HuH-7 (cell line): ENCODE measurements at regions not wholly inside any gene's neighbourhood (a gene's known extent, or its start where the extent isn't known, plus 50 kb on each side); places are given as distances from the start of the nearest gene placed in this dataset.

Experiments
- DNase-seq: peaks from one replicate; pipeline ENCODE4 v3.0.0; 2011; ENCODE audit warnings: low spot score

GRCh38 chr5:103498800-103499551, 63.6 kb downstream of the NUDT12 start:
- DNase-seq = no peak

DNA sequence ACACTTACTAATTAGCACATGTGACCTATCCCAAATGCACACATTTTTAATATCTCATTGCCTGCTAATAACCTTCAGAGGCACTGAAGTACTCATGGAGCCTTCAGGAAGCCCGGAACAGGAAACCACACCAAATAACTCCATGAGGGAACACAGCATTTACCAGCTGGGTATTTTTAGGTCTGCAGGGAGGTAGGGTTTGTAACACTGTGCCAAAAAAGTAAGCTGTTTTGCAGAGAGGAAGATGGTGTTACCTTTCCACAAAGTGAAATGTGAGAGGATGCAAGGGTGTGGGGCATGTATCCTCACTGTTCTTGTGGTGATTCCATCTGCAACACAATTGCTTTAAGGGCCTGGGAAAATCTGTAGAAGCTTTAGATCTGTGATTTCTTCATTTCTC, 64.4 kb downstream of the NUDT12 start:
- DNase-seq = no peak

- DNase-seq = no peak
Measured at GRCh38 chr5:103497781-103498180, 64.8 kb downstream of the NUDT12 start.

GRCh38 chr5:103490030-103490739, 72.4 kb downstream of the NUDT12 start:
- no peak for DNase-seq

DNA sequence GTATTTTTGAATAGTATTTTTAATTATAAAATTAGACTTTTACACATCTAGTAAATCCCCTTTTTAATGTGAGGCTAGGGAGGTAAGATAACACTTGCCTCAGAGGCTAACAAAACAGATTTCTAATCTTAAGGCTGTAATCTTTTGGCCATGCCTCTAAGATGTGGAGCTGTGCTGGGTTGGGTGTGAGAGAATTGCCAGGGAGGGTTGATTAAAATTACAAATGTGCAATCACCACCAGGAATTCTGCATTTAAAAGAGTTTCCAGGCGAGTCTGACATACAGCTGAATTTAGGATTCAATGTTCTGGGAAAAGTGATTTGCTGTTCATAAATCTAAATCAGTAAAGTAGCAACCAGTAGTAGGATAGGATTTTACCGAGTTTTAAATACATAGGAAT, 73.3 kb downstream of the NUDT12 start:
- no peak for DNase-seq

DNA sequence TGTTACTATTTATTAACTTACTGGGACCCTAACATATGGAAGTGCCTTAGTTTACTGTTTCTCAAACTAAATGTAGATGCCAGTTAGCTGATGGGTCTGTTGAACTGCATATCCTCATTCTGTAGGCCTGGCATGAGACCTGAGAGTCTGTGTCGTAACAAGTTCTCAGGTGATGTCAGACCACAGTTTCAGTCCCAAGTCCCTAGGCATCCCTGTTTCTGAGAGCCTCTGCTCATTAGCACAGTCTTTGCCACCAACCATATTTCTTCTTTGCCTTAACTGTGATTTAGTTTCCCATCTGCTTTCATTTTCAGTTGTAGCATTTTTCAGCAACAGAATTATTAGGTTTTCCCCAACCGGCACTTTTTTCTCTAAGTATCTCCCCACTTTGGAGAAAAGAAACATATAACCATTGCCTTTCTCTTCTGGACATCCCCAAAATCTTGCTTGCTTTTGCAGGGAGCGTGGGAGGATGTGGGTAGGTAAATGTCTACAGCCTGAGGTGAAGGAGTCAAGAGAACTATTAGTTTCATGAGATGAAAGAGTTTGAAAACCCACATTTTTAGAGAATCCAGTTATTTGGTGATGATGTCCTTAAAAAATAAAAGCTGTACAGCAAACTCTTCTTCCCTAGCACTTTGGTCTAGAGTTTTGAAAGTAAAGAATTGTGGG, 74.6 kb downstream of the NUDT12 start:
- DNase-seq = no peak

DNA sequence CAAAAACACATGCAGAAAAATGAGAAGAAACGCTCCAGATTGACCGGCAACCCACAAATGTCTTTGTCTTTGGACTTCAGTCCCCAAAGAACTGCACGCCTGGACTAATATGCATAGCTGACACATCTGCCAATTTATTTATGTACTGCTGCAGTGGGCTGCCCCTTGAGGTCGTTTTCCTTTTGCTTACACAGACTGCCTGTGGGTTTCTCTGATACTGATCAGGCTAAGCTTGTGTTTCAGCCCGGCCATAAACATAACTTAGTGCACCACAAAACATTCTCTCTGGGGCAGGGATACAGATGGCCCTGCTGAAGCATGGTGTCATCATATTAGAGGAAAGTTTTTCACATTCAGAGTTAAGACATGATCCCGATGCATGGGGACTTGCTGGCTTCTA, 75.4 kb downstream of the NUDT12 start:
- no peak for DNase-seq

GRCh38 chr5:103486739-103487138, 75.8 kb downstream of the NUDT12 start:
- DNase-seq = no peak

GRCh38 chr5:103480246-103480645, 82.3 kb downstream of the NUDT12 start:
- no peak for DNase-seq

GRCh38 chr5:103477678-103478077, 84.9 kb downstream of the NUDT12 start:
- no peak for DNase-seq

DNA sequence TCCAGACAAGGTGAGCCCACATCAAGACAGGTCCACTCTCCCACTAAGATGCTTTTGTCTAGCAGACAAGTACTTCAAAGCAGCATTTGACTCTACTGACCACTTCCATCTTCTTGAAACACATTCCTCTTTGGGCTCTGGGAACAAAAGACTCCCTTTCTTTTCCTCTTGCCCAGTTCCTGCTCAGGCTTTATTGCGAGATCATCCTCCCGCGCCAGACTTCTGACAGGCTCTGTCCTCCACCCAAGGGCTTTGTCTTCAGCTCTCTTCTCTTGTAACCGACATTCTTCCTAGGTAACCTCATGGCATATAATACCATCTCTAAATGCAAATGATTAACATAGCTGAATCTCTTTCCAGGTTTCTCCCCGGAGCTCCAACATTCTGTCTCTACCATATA, 85.8 kb downstream of the NUDT12 start:
- no peak for DNase-seq

GRCh38 chr5:103475629-103476240, 86.9 kb downstream of the NUDT12 start:
- DNase-seq = no peak

- no peak for DNase-seq
Measured at GRCh38 chr5:103474677-103475076, 87.9 kb downstream of the NUDT12 start.

GRCh38 chr5:103473725-103474124, 88.9 kb downstream of the NUDT12 start:
- no peak for DNase-seq

DNA sequence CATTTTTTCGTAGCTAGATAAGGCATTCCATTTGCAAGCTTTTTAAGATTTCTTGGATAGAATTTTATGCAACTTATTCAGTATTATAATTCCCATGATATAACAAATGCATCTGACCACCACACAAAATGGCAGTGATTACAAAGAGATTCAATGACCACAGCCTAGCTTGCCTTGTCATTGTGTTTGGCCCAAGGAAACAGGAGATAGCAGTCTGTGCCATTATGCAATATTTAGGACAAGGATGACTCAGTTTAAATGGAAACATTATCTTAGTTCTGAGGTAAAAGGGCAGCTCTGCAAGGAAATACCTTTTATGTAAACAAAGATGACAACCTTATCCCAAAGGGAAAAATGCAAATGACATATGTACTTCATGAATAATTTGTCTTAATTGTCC, 89.8 kb downstream of the NUDT12 start:
- DNase-seq = no peak

DNA sequence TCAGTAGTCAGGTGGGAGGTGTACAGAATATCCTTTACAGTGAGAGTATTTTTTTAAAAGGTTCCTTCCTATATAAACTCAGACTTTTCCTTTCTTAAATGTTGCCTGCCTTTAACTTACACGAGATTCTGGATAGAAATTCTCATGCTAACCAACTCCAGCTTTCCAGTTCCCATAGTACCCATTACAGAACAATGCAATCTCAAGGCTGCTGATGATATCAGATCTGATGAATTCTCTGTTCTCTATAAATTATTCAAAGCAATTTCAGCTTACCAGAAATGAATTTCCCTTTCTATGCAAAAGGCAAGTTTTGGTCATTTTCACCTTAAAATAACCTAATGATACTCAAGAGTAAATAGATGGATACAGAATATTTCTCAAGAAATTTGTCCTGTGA, 90.3 kb downstream of the NUDT12 start:
- DNase-seq = no peak

GRCh38 chr5:103469288-103470040, 93.1 kb downstream of the NUDT12 start:
- no peak for DNase-seq

DNA sequence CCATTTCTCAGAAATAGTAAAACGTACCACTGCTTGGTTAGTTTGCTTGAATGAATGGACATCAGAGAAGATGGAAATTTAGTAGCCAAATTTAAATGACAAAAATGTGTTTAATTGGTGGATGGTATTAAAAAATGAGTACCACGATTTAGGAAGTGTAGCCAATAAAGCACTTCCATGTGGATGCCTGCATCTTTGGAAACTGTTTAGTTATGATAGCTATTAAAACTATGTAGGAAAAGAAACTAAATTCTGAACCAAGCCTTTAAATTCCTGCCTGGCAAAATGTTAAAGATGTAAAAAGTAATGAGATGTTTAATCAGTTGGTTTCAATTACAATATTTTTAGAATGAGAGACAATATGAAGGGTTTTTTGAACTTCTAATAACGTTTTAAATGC, 94.8 kb downstream of the NUDT12 start:
- DNase-seq = no peak

DNA sequence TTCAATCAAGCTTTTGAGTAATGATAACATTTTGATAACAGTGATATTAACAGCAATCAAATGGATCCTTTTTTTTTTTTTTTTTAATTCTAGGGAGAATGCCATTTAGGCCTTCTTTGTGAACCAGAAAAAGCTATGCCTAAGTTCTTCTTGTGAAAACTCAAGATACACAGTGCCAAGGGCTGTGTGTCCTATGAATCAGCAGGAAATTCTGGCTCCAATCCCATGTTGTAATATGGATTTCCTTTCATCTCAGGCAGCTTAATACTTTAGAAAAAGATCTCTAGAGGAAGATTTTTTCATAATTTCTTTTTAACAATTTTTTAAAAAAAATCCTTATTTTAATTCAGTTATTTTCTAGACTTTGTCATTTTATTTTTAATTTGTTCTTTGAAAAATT, 96.1 kb downstream of the NUDT12 start:
- no peak for DNase-seq

DNA sequence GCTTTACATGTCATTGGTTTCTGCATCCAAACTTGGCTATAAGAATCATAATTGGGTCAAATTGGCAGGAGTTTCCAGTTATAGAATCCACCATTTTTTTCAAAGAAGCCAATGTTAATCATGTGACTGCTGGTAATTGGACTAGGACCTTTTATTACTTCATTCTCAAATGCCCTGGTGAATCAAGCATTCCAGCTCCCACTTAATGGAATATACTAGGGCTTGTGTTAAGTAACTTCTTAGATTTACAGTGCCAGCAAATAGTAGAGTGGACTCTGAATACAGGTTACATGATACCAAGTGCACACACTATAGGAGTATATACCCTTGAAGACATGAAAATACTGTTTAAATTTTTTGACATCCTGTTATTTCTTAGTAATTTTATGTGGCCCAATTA, 96.7 kb downstream of the NUDT12 start:
- no peak for DNase-seq

DNA sequence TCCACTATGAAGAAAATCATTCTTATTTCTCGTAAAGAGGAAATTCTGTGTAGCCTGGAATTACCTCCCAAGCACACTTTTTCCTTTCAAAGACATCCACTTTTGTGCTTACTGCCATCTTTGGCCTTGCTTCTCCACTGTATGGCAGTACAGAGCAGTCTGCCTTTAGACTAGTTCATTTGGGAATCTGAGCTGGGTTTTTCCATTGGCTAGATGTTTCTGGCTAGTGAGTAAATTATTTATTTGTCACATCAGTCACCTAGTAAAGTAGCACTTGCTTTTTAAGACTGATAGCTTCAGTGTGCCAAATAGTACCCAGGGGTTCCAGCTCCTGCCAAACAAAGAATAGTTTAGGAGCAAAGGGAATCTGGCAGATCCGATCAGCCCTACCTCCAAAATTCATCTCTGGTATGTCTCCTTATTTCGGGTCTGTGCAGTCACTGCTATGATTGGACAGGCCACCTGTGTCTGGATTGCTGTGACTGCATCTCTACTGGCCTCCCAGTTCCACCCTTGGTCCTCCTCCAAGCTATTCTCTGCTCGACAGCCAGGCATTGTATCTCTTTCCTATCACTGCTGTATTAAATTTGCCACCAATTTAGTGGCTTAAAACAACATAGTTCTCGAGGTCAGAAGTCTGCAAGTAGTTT, 97.6 kb downstream of the NUDT12 start:
- DNase-seq = no peak

DNA sequence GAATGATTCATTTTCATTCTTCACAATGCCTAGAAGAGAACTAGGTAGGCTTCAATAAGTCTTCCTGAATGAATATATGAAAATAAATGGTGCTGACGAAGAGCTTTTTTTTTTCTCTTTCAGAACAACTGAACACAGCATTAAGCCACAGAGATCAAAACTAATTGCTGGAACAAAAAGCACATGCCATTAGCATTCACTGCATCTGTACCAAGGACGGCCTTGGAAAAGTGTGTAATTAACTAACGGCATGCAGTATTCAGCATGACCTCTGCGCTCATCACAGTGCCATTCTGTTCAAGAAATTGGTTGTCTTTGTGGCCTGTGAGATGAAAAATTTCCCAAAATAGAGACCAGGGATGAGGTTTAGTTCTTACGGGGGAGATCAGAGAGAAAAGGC, 99.3 kb downstream of the NUDT12 start:
- DNase-seq = no peak
